Dedifferentiated amniotic fluid mesenchymal stem cell (primary cell): ENCODE measurements at regions not wholly inside any gene's neighbourhood (a gene's known extent, or its start where the extent isn't known, plus 50 kb on each side); places are given as distances from the start of the nearest gene placed in this dataset.

Source experiments
- DNase-seq: peaks from one replicate; pipeline ENCODE4 v3.0.0-alpha.2; 2016; ENCODE audit errors: extremely low spot score

GRCh38 chr11:134749040-134749839 is 337.2 kb upstream of the B3GAT1 start:
- DNase-seq: no peak

GRCh38 chr11:134746609-134747008 is 334.6 kb upstream of the B3GAT1 start:
- DNase-seq: no peak

GRCh38 chr11:134745456-134745855 is 333.4 kb upstream of the B3GAT1 start:
- DNase-seq: no peak

GRCh38 chr11:134743820-134744195 is 331.8 kb upstream of the B3GAT1 start:
- no peak for DNase-seq

GRCh38 chr11:134742956-134743819 is 331.1 kb upstream of the B3GAT1 start:
- no peak for DNase-seq

GRCh38 chr11:134742224-134742612 is 330.2 kb upstream of the B3GAT1 start:
- DNase-seq: no peak

GRCh38 chr11:134741453-134742223 is 329.6 kb upstream of the B3GAT1 start:
- DNase-seq: no peak

GRCh38 chr11:134740590-134741261 is 328.7 kb upstream of the B3GAT1 start:
- no peak for DNase-seq

GRCh38 chr11:134739136-134739535 is 327.1 kb upstream of the B3GAT1 start:
- no peak for DNase-seq

- no peak for DNase-seq
These were observed 326.5 kb upstream of the B3GAT1 start for GRCh38 chr11:134738581-134738980.

- DNase-seq: no peak
These were observed 325.8 kb upstream of the B3GAT1 start for GRCh38 chr11:134737563-134738510.

GRCh38 chr11:134736251-134736947 is 324.4 kb upstream of the B3GAT1 start:
- DNase-seq: no peak

- no peak for DNase-seq
These were observed 322.9 kb upstream of the B3GAT1 start for GRCh38 chr11:134734894-134735293.

GRCh38 chr11:134734141-134734845 is 322.3 kb upstream of the B3GAT1 start:
- no peak for DNase-seq

- DNase-seq: no peak
These were observed 321.6 kb upstream of the B3GAT1 start for GRCh38 chr11:134733646-134734045.

- DNase-seq: no peak
These were observed 319.3 kb upstream of the B3GAT1 start for GRCh38 chr11:134731213-134731961.

- DNase-seq: no peak
These were observed 318.6 kb upstream of the B3GAT1 start for GRCh38 chr11:134730561-134731212.

GRCh38 chr11:134730101-134730500 is 318.1 kb upstream of the B3GAT1 start:
- DNase-seq: no peak
